ENCODE measurements at regions not wholly inside any gene's neighbourhood (a gene's known extent, or its start where the extent isn't known, plus 50 kb on each side); places are given as distances from the start of the nearest gene placed in this dataset.
A peak's percentile ranks its signal among the peaks of the same experiment; 100 is the strongest.

- no peak for ATAC-seq
Observed at GRCh38 chr1:172867216-172867818, 183.4 kb downstream of the TNFSF18 start.

DNA sequence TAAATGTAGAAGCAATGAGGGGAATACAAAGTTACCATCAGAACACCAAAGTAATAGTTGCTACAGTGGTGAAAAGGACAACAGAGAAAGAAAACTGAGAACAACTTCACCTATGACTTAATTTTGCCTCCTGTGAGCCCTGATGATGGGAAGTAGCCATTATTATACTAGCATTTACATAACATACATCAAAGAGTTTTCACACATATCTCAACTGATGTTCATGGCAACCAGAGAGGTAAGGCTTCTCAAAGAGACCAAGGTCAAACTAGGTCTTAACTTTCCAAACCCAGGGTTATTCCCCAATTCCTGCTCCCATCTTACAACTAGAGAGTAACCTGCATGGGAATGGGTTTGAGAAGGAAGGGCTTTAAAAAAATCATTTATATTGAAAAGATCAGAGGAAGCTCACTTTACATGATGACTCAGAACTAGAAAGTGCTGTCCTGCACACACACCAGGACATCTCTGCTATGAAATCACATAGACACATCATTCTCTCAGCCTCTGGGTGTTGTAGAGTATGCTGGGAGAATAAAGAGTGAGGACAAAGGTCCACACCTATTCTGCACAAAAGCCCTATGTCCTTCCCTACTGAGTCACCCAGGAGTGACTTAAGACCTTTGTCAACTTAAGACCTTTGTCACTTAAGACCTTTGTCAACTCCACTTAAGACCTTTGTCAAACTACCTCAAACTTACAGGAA lies 179.7 kb downstream of the TNFSF18 start:
- ATAC-seq = peak; percentile 83
- TF ChIP-seq, protein P1, sequence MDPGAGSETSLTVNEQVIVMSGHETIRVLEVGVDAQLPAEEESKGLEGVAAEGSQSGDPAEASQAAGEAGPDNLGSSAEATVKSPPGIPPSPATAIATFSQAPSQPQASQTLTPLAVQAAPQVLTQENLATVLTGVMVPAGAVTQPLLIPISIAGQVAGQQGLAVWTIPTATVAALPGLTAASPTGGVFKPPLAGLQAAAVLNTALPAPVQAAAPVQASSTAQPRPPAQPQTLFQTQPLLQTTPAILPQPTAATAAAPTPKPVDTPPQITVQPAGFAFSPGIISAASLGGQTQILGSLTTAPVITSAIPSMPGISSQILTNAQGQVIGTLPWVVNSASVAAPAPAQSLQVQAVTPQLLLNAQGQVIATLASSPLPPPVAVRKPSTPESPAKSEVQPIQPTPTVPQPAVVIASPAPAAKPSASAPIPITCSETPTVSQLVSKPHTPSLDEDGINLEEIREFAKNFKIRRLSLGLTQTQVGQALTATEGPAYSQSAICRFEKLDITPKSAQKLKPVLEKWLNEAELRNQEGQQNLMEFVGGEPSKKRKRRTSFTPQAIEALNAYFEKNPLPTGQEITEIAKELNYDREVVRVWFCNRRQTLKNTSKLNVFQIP (CRISPR knock-in tag; IDR thresholded peaks at IDR 0.05; ENCODE audit: borderline replicate concordance, low read depth) = no peak
- no peak for TF ChIP-seq ZNF70 (CRISPR knock-in tag; IDR thresholded peaks at IDR 0.05)
- no peak for TF ChIP-seq ZC3H10 (CRISPR knock-in tag; IDR thresholded peaks at IDR 0.05)
- no peak for TF ChIP-seq PPARA (CRISPR knock-in tag; IDR thresholded peaks at IDR 0.05; ENCODE audit: borderline replicate concordance)
- no peak for TF ChIP-seq RARB (CRISPR knock-in tag; IDR thresholded peaks at IDR 0.05)
- no peak for TF ChIP-seq ARNTL (CRISPR knock-in tag; IDR thresholded peaks at IDR 0.05; ENCODE audit: borderline replicate concordance, low read depth)
- TF ChIP-seq CSDC2 (CRISPR knock-in tag; IDR thresholded peaks at IDR 0.05) = no peak
- TF ChIP-seq, protein P2, sequence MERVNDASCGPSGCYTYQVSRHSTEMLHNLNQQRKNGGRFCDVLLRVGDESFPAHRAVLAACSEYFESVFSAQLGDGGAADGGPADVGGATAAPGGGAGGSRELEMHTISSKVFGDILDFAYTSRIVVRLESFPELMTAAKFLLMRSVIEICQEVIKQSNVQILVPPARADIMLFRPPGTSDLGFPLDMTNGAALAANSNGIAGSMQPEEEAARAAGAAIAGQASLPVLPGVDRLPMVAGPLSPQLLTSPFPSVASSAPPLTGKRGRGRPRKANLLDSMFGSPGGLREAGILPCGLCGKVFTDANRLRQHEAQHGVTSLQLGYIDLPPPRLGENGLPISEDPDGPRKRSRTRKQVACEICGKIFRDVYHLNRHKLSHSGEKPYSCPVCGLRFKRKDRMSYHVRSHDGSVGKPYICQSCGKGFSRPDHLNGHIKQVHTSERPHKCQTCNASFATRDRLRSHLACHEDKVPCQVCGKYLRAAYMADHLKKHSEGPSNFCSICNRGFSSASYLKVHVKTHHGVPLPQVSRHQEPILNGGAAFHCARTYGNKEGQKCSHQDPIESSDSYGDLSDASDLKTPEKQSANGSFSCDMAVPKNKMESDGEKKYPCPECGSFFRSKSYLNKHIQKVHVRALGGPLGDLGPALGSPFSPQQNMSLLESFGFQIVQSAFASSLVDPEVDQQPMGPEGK (CRISPR knock-in tag; IDR thresholded peaks at IDR 0.05; ENCODE audit: borderline replicate concordance) = no peak
- TF ChIP-seq ZNF8 (CRISPR knock-in tag; IDR thresholded peaks at IDR 0.05) = no peak

More at GRCh38 chr1:172867216-172867818, 183.4 kb downstream of the TNFSF18 start:
- TF ChIP-seq RARB (CRISPR knock-in tag; IDR thresholded peaks at IDR 0.05) (no peak), ISL1 (CRISPR knock-in tag; IDR thresholded peaks at IDR 0.05) (no peak), ZNF70 (CRISPR knock-in tag; IDR thresholded peaks at IDR 0.05) (no peak), TSHZ2 (CRISPR knock-in tag; IDR thresholded peaks at IDR 0.05) (no peak), CSDC2 (CRISPR knock-in tag; IDR thresholded peaks at IDR 0.05) (no peak), GLIS3 (CRISPR knock-in tag; IDR thresholded peaks at IDR 0.05) (no peak), TCF4 (CRISPR knock-in tag; IDR thresholded peaks at IDR 0.05; ENCODE audit: borderline replicate concordance) (no peak), SNAI2 (CRISPR knock-in tag; IDR thresholded peaks at IDR 0.05) (no peak), OSR1 (CRISPR knock-in tag; IDR thresholded peaks at IDR 0.05) (no peak), ZFP3 (CRISPR knock-in tag; IDR thresholded peaks at IDR 0.05) (no peak), ESRRG (CRISPR knock-in tag; IDR thresholded peaks at IDR 0.05) (no peak), BACH2 (CRISPR knock-in tag; IDR thresholded peaks at IDR 0.05; ENCODE audit: borderline replicate concordance) (no peak), ARNTL (CRISPR knock-in tag; IDR thresholded peaks at IDR 0.05; ENCODE audit: borderline replicate concordance, low read depth) (no peak)

DNA sequence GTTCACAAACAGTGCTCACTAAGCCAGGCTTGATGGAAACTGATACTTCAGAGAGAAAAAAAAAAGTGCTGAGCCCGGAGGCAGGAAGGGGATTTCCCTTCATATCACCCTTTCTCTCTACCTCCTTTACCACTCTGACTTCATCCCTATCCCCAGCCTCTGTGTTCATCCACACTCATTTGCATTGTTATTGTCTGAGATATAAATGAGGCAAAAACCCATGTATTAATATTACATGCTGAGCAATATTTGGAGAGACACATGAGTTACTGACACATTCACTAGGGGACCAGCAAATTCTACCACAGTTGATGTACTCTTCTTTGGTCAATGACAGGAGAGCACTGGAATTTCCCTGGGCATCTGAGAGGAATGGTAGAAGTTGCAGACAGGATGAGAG lies 175.8 kb downstream of the TNFSF18 start:
- ATAC-seq = peak; percentile 63
- TF ChIP-seq ARNTL (CRISPR knock-in tag; IDR thresholded peaks at IDR 0.05; ENCODE audit: borderline replicate concordance, low read depth) (no peak), TOX (CRISPR knock-in tag; IDR thresholded peaks at IDR 0.05; ENCODE audit: borderline replicate concordance) (no peak), TCF4 (CRISPR knock-in tag; IDR thresholded peaks at IDR 0.05; ENCODE audit: borderline replicate concordance) (no peak), ZFP30 (CRISPR knock-in tag; IDR thresholded peaks at IDR 0.05) (no peak), BACH2 (CRISPR knock-in tag; IDR thresholded peaks at IDR 0.05; ENCODE audit: borderline replicate concordance) (no peak), ZNF8 (CRISPR knock-in tag; IDR thresholded peaks at IDR 0.05) (no peak), ISL1 (CRISPR knock-in tag; IDR thresholded peaks at IDR 0.05) (no peak)
- TF ChIP-seq, protein P2 (CRISPR knock-in tag; IDR thresholded peaks at IDR 0.05; ENCODE audit: borderline replicate concordance) = no peak
